ENCODE measurements at regions not wholly inside any gene's neighbourhood (a gene's known extent, or its start where the extent isn't known, plus 50 kb on each side); places are given as distances from the start of the nearest gene placed in this dataset.

GRCh38 chr11:80625563-80625962 is 1184.7 kb upstream of the TENM4 start:
- Histone ChIP-seq H3K4me3 (replicated peaks; ENCODE audit: low read depth, low read length) (no peak overlapping the region), H3K36me3 (ENCODE audit: control insufficient read depth, insufficient read depth, low read length) (no peaks in the 10 kb centered on the region), H3K27me3 (replicated peaks; ENCODE audit: control insufficient read depth, insufficient read depth, low read length) (no peaks in the 10 kb centered on the region; the same call in 1 of the 2 replicates)
- DNase-seq (ENCODE audit: extremely low read depth, insufficient read length): no peak
- TF ChIP-seq CTCF (IDR thresholded peaks at IDR 0.05; ENCODE audit: insufficient read depth, low read length, poor library complexity, severe bottlenecking): no peak

DNA sequence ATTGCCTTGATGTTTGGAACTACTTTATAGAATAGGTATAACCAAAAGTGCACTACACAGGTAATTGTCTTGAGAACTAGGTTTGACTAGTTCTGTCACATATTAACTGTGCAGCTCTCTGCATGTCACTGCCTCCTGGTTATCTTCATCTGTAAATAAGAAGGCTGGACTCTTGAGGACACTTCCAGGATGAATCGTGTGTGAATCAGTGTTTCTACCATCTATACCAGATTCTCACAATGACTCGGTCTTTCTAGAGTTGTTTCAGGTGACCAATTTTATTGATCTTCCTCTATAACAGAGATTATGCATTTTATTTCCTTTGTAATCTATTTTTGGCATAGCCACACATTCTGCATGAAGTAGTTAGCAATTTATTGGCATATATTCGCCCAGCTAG is 1181.0 kb upstream of the TENM4 start:
- DNase-seq (ENCODE audit: extremely low read depth, insufficient read length): no peak
- no peaks in the 10 kb centered on the region for H3K36me3 ChIP-seq (ENCODE audit: control insufficient read depth, insufficient read depth, low read length)
- TF ChIP-seq CTCF (IDR thresholded peaks at IDR 0.05; ENCODE audit: insufficient read depth, low read length, poor library complexity, severe bottlenecking): no peak
- H3K27me3 ChIP-seq (replicated peaks; ENCODE audit: control insufficient read depth, insufficient read depth, low read length): no peaks in the 10 kb centered on the region; the same call in 1 of the 2 replicates
- H3K4me3 ChIP-seq (replicated peaks; ENCODE audit: low read depth, low read length): no peak overlapping the region

DNA sequence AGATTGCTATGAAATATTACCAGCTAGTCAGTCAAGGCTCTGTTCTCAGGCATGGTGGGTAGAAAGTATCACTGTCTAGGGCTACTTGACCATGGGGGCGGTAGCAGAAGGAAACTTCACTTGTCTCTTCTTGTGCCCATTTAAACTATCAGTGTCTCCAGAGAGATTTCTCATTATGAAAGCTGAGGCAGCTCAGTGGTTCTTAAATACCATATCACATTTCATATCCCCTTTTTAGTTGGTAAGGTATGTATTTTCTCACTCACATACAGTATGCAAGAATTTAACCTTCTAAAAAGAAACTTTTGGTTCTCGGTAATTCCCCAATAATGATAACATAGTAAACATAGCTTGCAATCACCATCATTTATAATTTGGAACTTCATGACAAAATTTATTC is 1180.0 kb upstream of the TENM4 start:
- Histone ChIP-seq H3K27me3 (replicated peaks; ENCODE audit: control insufficient read depth, insufficient read depth, low read length) (no peaks in the 10 kb centered on the region; the same call in 1 of the 2 replicates), H3K36me3 (ENCODE audit: control insufficient read depth, insufficient read depth, low read length) (no peaks in the 10 kb centered on the region), H3K4me3 (replicated peaks; ENCODE audit: low read depth, low read length) (no peak overlapping the region)
- DNase-seq (ENCODE audit: extremely low read depth, insufficient read length): no peak
- no peak for TF ChIP-seq CTCF (IDR thresholded peaks at IDR 0.05; ENCODE audit: insufficient read depth, low read length, poor library complexity, severe bottlenecking)

DNA sequence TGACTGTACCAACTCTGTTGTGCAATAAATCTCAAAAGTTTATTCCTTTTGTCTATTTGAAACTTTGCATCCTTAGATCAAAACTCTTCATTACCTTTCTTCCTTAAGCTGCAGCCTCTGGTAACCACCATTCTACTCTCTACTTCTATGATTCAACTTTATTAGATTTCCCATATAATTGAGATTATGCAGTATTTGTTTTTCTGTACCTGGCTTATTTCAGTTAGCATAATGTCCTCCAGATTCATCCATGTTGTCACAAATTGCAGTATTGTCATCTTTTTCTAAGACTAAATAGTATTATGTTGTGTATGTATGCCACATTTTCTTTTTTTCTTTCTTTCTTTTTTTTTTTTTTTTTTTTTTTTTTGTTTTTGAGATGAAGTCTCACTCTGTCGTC is 1176.3 kb upstream of the TENM4 start:
- Histone ChIP-seq H3K4me3 (replicated peaks; ENCODE audit: low read depth, low read length) (no peak overlapping the region), H3K27me3 (replicated peaks; ENCODE audit: control insufficient read depth, insufficient read depth, low read length) (no peaks in the 10 kb centered on the region), H3K36me3 (ENCODE audit: control insufficient read depth, insufficient read depth, low read length) (no peaks in the 10 kb centered on the region)
- TF ChIP-seq CTCF (IDR thresholded peaks at IDR 0.05; ENCODE audit: insufficient read depth, low read length, poor library complexity, severe bottlenecking): no peak
- DNase-seq (ENCODE audit: extremely low read depth, insufficient read length): no peak

DNA sequence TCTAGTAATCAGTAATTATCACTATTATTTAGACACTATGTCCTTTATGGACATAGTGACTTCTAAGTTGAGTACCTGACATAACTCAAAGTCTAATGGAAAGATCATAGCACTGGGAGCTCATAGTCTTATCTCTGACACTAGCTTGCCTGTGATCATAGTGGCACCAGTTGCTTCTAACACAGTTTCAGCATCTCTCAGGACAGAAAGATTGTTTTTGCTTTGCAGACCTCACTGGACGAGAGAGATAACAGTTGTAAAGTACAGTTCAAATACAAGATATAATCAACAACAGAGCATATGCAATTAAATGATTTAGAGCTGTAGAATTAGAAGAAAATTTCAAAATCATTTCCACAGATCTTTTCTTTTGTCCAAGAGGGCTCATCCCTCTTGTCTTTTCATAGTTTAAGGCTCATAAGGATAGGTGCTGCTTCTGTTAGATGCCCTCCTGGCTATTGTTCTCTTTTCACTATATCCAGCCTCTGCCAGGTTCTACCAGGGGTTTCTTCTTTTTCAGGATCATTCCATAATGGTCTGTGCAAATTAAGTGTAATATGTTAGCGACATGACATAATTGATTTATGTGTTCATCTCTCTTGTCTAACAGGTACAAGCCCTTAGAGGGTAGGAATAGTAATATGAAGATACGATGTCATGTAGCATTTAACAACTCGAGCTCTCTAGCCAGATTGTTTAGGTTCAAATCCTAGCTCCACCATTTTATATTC is 1175.4 kb upstream of the TENM4 start:
- Histone ChIP-seq H3K27me3 (replicated peaks; ENCODE audit: control insufficient read depth, insufficient read depth, low read length) (no peaks in the 10 kb centered on the region), H3K4me3 (replicated peaks; ENCODE audit: low read depth, low read length) (no peak overlapping the region), H3K36me3 (ENCODE audit: control insufficient read depth, insufficient read depth, low read length) (no peaks in the 10 kb centered on the region)
- no peak for TF ChIP-seq CTCF (IDR thresholded peaks at IDR 0.05; ENCODE audit: insufficient read depth, low read length, poor library complexity, severe bottlenecking)
- no peak for DNase-seq (ENCODE audit: extremely low read depth, insufficient read length)

DNA sequence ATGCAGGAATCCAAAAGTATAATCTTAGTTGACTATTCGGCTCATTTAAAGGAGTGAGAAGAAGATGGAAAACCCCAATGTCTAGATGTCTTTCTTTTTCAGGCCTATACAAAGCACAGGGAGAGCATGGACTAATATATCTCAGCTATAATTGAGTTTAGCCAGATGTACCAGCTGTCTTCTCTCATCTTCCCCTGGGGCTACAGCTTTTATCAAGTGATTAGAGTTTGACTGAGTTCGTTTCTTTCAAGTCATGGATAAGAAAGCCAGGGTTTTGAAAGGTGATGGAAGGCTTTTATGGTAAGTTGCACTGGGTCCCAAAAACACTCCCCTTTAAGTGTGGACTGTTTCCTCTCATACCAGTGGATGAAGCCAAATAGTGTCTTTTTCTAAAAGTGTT is 1172.8 kb upstream of the TENM4 start:
- no peak for DNase-seq (ENCODE audit: extremely low read depth, insufficient read length)
- no peak overlapping the region for H3K4me3 ChIP-seq (replicated peaks; ENCODE audit: low read depth, low read length)
- no peaks in the 10 kb centered on the region for H3K27me3 ChIP-seq (replicated peaks; ENCODE audit: control insufficient read depth, insufficient read depth, low read length)
- H3K36me3 ChIP-seq (ENCODE audit: control insufficient read depth, insufficient read depth, low read length): no peaks in the 10 kb centered on the region
- TF ChIP-seq CTCF (IDR thresholded peaks at IDR 0.05; ENCODE audit: insufficient read depth, low read length, poor library complexity, severe bottlenecking): no peak

All from GM06990 (cell line).